ENCODE measurements at regions not wholly inside any gene's neighbourhood (a gene's known extent, or its start where the extent isn't known, plus 50 kb on each side); places are given as distances from the start of the nearest gene placed in this dataset.

DNA sequence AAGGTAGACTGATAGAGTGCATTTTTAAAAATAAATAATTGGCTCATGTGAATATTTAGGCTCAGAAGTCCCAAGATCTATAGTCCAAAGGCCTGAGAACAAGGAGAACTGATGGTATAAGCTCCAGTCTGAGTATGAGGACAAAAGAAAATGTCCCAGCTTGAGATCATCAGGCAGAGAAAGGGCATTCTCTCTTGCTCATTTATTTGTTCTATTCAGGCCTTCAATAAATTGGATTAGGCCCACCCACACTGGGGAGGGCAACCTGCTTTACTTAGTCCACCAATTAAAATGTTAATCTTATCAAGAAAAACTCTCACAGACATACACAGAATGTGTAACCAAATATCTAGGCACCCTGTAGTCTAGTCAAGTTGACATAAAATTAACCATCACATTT is 644.4 kb upstream of the MDGA2 start:
- Histone ChIP-seq H3K4me3 (replicated peaks in 1 of 2; ENCODE audit: low read depth in 1 of 2, low read length in 2 of 2) (no peak overlapping the region), H3K4me2 (ENCODE audit: low read length) (no peak overlapping the region), H3K36me3 (ENCODE audit: control insufficient read depth in 1 of 2, insufficient read depth in 2 of 2, low read length in 2 of 2) (no peaks in the 10 kb centered on the region), H3K9ac (ENCODE audit: low read length) (no peak overlapping the region), H3K4me1 (ENCODE audit: control insufficient read depth in 1 of 2, insufficient read depth in 2 of 2, low read length in 2 of 2) (no peaks in the 10 kb centered on the region), H3K9me3 (ENCODE audit: control insufficient read depth in 1 of 2, insufficient read depth in 1 of 2, low read depth in 1 of 2, low read length in 2 of 2) (no peaks in the 10 kb centered on the region), H3K9me2 (ENCODE audit: insufficient read depth) (no peaks in the 10 kb centered on the region), H3K79me2 (ENCODE audit: insufficient read depth, low read length) (no peaks in the 10 kb centered on the region), H2AFZ (ENCODE audit: low read depth, low read length, poor library complexity, severe bottlenecking) (no peak overlapping the region), H4K20me1 (ENCODE audit: insufficient read depth) (no peaks in the 10 kb centered on the region), H3K27me3 (ENCODE audit: insufficient read depth, low read length) (no peaks in the 10 kb centered on the region), H3K27ac (ENCODE audit: low read depth, low read length) (no peak overlapping the region)
- CTCF ChIA-PET, result no interaction called here
- TF ChIP-seq, protein P1, sequence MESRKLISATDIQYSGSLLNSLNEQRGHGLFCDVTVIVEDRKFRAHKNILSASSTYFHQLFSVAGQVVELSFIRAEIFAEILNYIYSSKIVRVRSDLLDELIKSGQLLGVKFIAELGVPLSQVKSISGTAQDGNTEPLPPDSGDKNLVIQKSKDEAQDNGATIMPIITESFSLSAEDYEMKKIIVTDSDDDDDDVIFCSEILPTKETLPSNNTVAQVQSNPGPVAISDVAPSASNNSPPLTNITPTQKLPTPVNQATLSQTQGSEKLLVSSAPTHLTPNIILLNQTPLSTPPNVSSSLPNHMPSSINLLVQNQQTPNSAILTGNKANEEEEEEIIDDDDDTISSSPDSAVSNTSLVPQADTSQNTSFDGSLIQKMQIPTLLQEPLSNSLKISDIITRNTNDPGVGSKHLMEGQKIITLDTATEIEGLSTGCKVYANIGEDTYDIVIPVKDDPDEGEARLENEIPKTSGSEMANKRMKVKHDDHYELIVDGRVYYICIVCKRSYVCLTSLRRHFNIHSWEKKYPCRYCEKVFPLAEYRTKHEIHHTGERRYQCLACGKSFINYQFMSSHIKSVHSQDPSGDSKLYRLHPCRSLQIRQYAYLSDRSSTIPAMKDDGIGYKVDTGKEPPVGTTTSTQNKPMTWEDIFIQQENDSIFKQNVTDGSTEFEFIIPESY (IDR thresholded peaks at IDR 0.05; ENCODE audit: extremely low read depth, insufficient replicate concordance, low read length), result no peak
- TF ChIP-seq RAD21 (IDR thresholded peaks at IDR 0.05; ENCODE audit: low read depth) (no peak), TCF7L2 (IDR thresholded peaks at IDR 0.05; ENCODE audit: borderline replicate concordance, extremely low read depth, insufficient read depth, insufficient read length) (no peak), JUND (IDR thresholded peaks at IDR 0.05) (no peak), CBX3 (IDR thresholded peaks at IDR 0.05; ENCODE audit: low read depth) (no peak), EGR1 (IDR thresholded peaks at IDR 0.05; ENCODE audit: low read depth) (no peak)
- TF ChIP-seq, protein P2, sequence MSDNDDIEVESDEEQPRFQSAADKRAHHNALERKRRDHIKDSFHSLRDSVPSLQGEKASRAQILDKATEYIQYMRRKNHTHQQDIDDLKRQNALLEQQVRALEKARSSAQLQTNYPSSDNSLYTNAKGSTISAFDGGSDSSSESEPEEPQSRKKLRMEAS (IDR thresholded peaks at IDR 0.05), result no peak
- no TSS peak for BruUV-seq (replicated peaks)
- DNase-seq (ENCODE audit: low read depth, low spot score) (no peak), ATAC-seq (no peak)
- POLR2A ChIA-PET, result no interaction called here
- RAD21 ChIA-PET (ENCODE audit: low non-redundant PET in 1 of 2, low total read pairs in 2 of 2, uncharacterized antibody in 2 of 2, unreplicated experiment in 2 of 2), result no interaction called here
- intact Hi-C loops (cut with micrococcal nuclease), result no loop called here

DNA sequence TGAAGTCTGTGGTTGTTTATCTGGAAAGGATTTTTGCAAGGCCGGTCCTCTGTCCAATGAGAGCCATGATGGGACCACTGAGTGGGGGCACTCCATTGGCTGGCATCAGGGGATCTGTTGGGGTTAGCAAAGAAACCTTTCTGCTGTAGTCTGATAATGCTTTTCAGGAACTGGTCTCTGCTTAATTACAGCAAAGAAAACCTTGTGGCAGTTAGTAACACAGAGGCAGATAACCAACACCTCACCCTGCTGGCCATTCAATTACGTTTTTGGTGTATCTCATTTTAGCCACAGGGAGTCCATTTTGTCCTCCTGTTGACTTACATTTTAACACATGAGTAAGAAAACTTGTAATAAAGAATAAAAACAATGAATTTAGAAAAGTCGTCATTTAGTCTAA is 629.3 kb upstream of the MDGA2 start:
- RAD21 ChIA-PET (ENCODE audit: low non-redundant PET in 1 of 2, low total read pairs in 2 of 2, uncharacterized antibody in 2 of 2, unreplicated experiment in 2 of 2), result no interaction called here
- no TSS peak for BruUV-seq (replicated peaks)
- Histone ChIP-seq H3K9me2 (ENCODE audit: insufficient read depth) (no peaks in the 10 kb centered on the region), H2AFZ (ENCODE audit: low read depth, low read length, poor library complexity, severe bottlenecking) (no peak overlapping the region), H3K27me3 (ENCODE audit: insufficient read depth, low read length) (no peaks in the 10 kb centered on the region), H3K36me3 (ENCODE audit: control insufficient read depth in 1 of 2, insufficient read depth in 2 of 2, low read length in 2 of 2) (no peaks in the 10 kb centered on the region), H3K27ac (ENCODE audit: low read depth, low read length) (no peak overlapping the region), H3K79me2 (ENCODE audit: insufficient read depth, low read length) (no peaks in the 10 kb centered on the region), H3K4me2 (ENCODE audit: low read length) (no peak overlapping the region), H3K4me3 (replicated peaks in 1 of 2; ENCODE audit: low read depth in 1 of 2, low read length in 2 of 2) (no peak overlapping the region), H4K20me1 (ENCODE audit: insufficient read depth) (no peaks in the 10 kb centered on the region), H3K9ac (ENCODE audit: low read length) (no peak overlapping the region), H3K4me1 (ENCODE audit: control insufficient read depth in 1 of 2, insufficient read depth in 2 of 2, low read length in 2 of 2) (no peaks in the 10 kb centered on the region), H3K9me3 (ENCODE audit: control insufficient read depth in 1 of 2, insufficient read depth in 1 of 2, low read depth in 1 of 2, low read length in 2 of 2) (no peaks in the 10 kb centered on the region)
- DNase-seq (ENCODE audit: low read depth, low spot score) (no peak), ATAC-seq (no peak)
- CTCF ChIA-PET, result no interaction called here
- POLR2A ChIA-PET, result no interaction called here
- intact Hi-C loops (cut with micrococcal nuclease), result no loop called here
- TF ChIP-seq EZH2 (IDR thresholded peaks at IDR 0.05) (no peak), SRF (IDR thresholded peaks at IDR 0.05; ENCODE audit: low read depth) (no peak), POLR2A (IDR thresholded peaks at IDR 0.05; ENCODE audit: borderline replicate concordance, extremely low read depth, insufficient read depth, insufficient read length) (no peak), RAD21 (IDR thresholded peaks at IDR 0.05; ENCODE audit: low read depth) (no peak), FOSL1 (IDR thresholded peaks at IDR 0.05; ENCODE audit: low read depth) (no peak), YY1 (IDR thresholded peaks at IDR 0.05; ENCODE audit: extremely low read depth, insufficient replicate concordance, low read depth, low read length) (no peak), JUND (IDR thresholded peaks at IDR 0.05) (no peak), ELF1 (IDR thresholded peaks at IDR 0.05; ENCODE audit: borderline replicate concordance, low read depth) (no peak), EGR1 (IDR thresholded peaks at IDR 0.05; ENCODE audit: low read depth) (no peak), ZFX (IDR thresholded peaks at IDR 0.05) (no peak), TCF7L2 (IDR thresholded peaks at IDR 0.05; ENCODE audit: borderline replicate concordance, extremely low read depth, insufficient read depth, insufficient read length) (no peak), ZNF274 (IDR thresholded peaks at IDR 0.05; ENCODE audit: low read depth, low read length) (no peak)
- TF ChIP-seq, protein P2 (IDR thresholded peaks at IDR 0.05), result no peak
- TF ChIP-seq, protein P3, sequence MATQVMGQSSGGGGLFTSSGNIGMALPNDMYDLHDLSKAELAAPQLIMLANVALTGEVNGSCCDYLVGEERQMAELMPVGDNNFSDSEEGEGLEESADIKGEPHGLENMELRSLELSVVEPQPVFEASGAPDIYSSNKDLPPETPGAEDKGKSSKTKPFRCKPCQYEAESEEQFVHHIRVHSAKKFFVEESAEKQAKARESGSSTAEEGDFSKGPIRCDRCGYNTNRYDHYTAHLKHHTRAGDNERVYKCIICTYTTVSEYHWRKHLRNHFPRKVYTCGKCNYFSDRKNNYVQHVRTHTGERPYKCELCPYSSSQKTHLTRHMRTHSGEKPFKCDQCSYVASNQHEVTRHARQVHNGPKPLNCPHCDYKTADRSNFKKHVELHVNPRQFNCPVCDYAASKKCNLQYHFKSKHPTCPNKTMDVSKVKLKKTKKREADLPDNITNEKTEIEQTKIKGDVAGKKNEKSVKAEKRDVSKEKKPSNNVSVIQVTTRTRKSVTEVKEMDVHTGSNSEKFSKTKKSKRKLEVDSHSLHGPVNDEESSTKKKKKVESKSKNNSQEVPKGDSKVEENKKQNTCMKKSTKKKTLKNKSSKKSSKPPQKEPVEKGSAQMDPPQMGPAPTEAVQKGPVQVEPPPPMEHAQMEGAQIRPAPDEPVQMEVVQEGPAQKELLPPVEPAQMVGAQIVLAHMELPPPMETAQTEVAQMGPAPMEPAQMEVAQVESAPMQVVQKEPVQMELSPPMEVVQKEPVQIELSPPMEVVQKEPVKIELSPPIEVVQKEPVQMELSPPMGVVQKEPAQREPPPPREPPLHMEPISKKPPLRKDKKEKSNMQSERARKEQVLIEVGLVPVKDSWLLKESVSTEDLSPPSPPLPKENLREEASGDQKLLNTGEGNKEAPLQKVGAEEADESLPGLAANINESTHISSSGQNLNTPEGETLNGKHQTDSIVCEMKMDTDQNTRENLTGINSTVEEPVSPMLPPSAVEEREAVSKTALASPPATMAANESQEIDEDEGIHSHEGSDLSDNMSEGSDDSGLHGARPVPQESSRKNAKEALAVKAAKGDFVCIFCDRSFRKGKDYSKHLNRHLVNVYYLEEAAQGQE (IDR thresholded peaks at IDR 0.05; ENCODE audit: low read depth), result no peak
